ENCODE measurements at regions not wholly inside any gene's neighbourhood (a gene's known extent, or its start where the extent isn't known, plus 50 kb on each side); places are given as distances from the start of the nearest gene placed in this dataset.

- Mint-ChIP-seq H3K4me1 (no peaks in the 10 kb centered on the region), H3K9me3 (peaks cover 6 to 33% (median 21%) of the 10 kb centered on the region in 6 donors), H3K36me3 (peaks cover 0 to 7% (median 0%) of the 10 kb centered on the region in 3 donors), H3K27ac (no peak overlapping the region), H3K27me3 (ENCODE audit: low read depth in 3 of 3) (peaks cover 0 to 3% (median 3%) of the 10 kb centered on the region in 3 donors), H3K4me3 (no peak overlapping the region)
- no peak for DNase-seq
Measured at GRCh38 chr20:39347626-39348025, 385.5 kb downstream of the DHX35 start.

GRCh38 chr20:39342463-39342862 lies 380.3 kb downstream of the DHX35 start:
- Mint-ChIP-seq H3K4me1 (no peaks in the 10 kb centered on the region), H3K27me3 (ENCODE audit: low read depth in 3 of 3) (peaks cover 2 to 4% (median 4%) of the 10 kb centered on the region in 3 donors), H3K9me3 (peaks cover 0 to 7% (median 3%) of the 10 kb centered on the region in 6 donors), H3K4me3 (no peak overlapping the region), H3K27ac (no peak overlapping the region), H3K36me3 (peaks cover 0 to 4% (median 0%) of the 10 kb centered on the region in 3 donors)
- no peak for DNase-seq

- DNase-seq = no peak
- peaks cover 0 to 2% (median 0%) of the 10 kb centered on the region in 6 donors for H3K9me3 Mint-ChIP-seq
- no peak overlapping the region for H3K4me3 Mint-ChIP-seq
- H3K27me3 Mint-ChIP-seq (ENCODE audit: low read depth in 3 of 3) = peaks cover 4% of the 10 kb centered on the region in 3 donors
- peaks cover 0 to 4% (median 0%) of the 10 kb centered on the region in 3 donors for H3K36me3 Mint-ChIP-seq
- H3K4me1 Mint-ChIP-seq = no peaks in the 10 kb centered on the region
- no peak overlapping the region for H3K27ac Mint-ChIP-seq
Measured at GRCh38 chr20:39338469-39339376, 376.6 kb downstream of the DHX35 start.

- DNase-seq = no peak
- Mint-ChIP-seq H3K4me1 (no peaks in the 10 kb centered on the region), H3K27me3 (ENCODE audit: low read depth in 3 of 3) (peaks cover 0 to 5% (median 1%) of the 10 kb centered on the region in 3 donors), H3K36me3 (no peaks in the 10 kb centered on the region), H3K4me3 (no peak overlapping the region), H3K27ac (no peak overlapping the region), H3K9me3 (peaks cover 0 to 2% (median 0%) of the 10 kb centered on the region in 6 donors)
Measured at GRCh38 chr20:39333211-39333610, 371.1 kb downstream of the DHX35 start.

GRCh38 chr20:39328347-39328746 lies 366.2 kb downstream of the DHX35 start:
- Mint-ChIP-seq H3K36me3 (no peaks in the 10 kb centered on the region), H3K4me3 (no peak overlapping the region), H3K27ac (no peak overlapping the region), H3K27me3 (ENCODE audit: low read depth in 3 of 3) (peaks cover 0 to 5% (median 2%) of the 10 kb centered on the region in 3 donors), H3K4me1 (no peaks in the 10 kb centered on the region), H3K9me3 (peaks cover 0 to 2% (median 0%) of the 10 kb centered on the region in 6 donors)
- no peak for DNase-seq

- no peak for DNase-seq
- Mint-ChIP-seq H3K4me1 (no peaks in the 10 kb centered on the region), H3K27me3 (ENCODE audit: low read depth in 3 of 3) (peaks cover 0 to 5% (median 2%) of the 10 kb centered on the region in 3 donors), H3K9me3 (peaks cover 0 to 2% (median 0%) of the 10 kb centered on the region in 6 donors), H3K27ac (no peak overlapping the region), H3K36me3 (no peaks in the 10 kb centered on the region), H3K4me3 (no peak overlapping the region)
Measured at GRCh38 chr20:39326050-39326449, 363.9 kb downstream of the DHX35 start.

- peaks cover 0 to 1% (median 0%) of the 10 kb centered on the region in 3 donors for H3K27me3 Mint-ChIP-seq (ENCODE audit: low read depth in 3 of 3)
- H3K27ac Mint-ChIP-seq = no peak overlapping the region
- no peaks in the 10 kb centered on the region for H3K4me1 Mint-ChIP-seq
- no peaks in the 10 kb centered on the region for H3K36me3 Mint-ChIP-seq
- no peak for DNase-seq
- no peaks in the 10 kb centered on the region for H3K9me3 Mint-ChIP-seq
- no peak overlapping the region for H3K4me3 Mint-ChIP-seq
Measured at GRCh38 chr20:39318911-39319310, 356.8 kb downstream of the DHX35 start.

GRCh38 chr20:39312676-39313075 lies 350.5 kb downstream of the DHX35 start:
- no peak overlapping the region for H3K27ac Mint-ChIP-seq
- H3K9me3 Mint-ChIP-seq = no peaks in the 10 kb centered on the region
- peaks cover 0 to 4% (median 0%) of the 10 kb centered on the region in 3 donors for H3K36me3 Mint-ChIP-seq
- H3K27me3 Mint-ChIP-seq (ENCODE audit: low read depth in 3 of 3) = peaks cover 0 to 2% (median 1%) of the 10 kb centered on the region in 3 donors
- H3K4me1 Mint-ChIP-seq = peaks cover 0 to 1% of the 10 kb centered on the region in 2 donors
- H3K4me3 Mint-ChIP-seq = no peak overlapping the region
- no peak for DNase-seq

- H3K4me1 Mint-ChIP-seq = peaks cover 0 to 1% of the 10 kb centered on the region in 2 donors
Measured at GRCh38 chr20:39311851-39312506, 349.8 kb downstream of the DHX35 start.

GRCh38 chr20:39310363-39310995 lies 348.3 kb downstream of the DHX35 start:
- DNase-seq = no peak
- Mint-ChIP-seq H3K9me3 (no peaks in the 10 kb centered on the region), H3K36me3 (peaks cover 0 to 9% (median 0%) of the 10 kb centered on the region in 3 donors), H3K27ac (no peak overlapping the region), H3K4me3 (no peak overlapping the region), H3K4me1 (peaks cover 0 to 1% of the 10 kb centered on the region in 2 donors), H3K27me3 (ENCODE audit: low read depth in 3 of 3) (peaks cover 0 to 2% (median 1%) of the 10 kb centered on the region in 3 donors)

More at GRCh38 chr20:39311851-39312506, 349.8 kb downstream of the DHX35 start:
- Mint-ChIP-seq H3K4me3 (no peak overlapping the region), H3K36me3 (peaks cover 0 to 9% (median 0%) of the 10 kb centered on the region in 3 donors), H3K27ac (no peak overlapping the region), H3K9me3 (no peaks in the 10 kb centered on the region), H3K27me3 (ENCODE audit: low read depth in 3 of 3) (peaks cover 0 to 2% (median 1%) of the 10 kb centered on the region in 3 donors)
- DNase-seq = no peak

- H3K27ac Mint-ChIP-seq = no peak overlapping the region
- H3K36me3 Mint-ChIP-seq = peaks cover 0 to 9% (median 0%) of the 10 kb centered on the region in 3 donors
- no peak overlapping the region for H3K4me3 Mint-ChIP-seq
- no peaks in the 10 kb centered on the region for H3K9me3 Mint-ChIP-seq
- H3K4me1 Mint-ChIP-seq = peaks cover 0 to 1% of the 10 kb centered on the region in 2 donors
- peaks cover 0 to 2% (median 0%) of the 10 kb centered on the region in 3 donors for H3K27me3 Mint-ChIP-seq (ENCODE audit: low read depth in 3 of 3)
- no peak for DNase-seq
Measured at GRCh38 chr20:39309458-39309857, 347.3 kb downstream of the DHX35 start.

GRCh38 chr20:39302312-39302711 lies 340.2 kb downstream of the DHX35 start:
- Mint-ChIP-seq H3K4me3 (no peak overlapping the region), H3K36me3 (peaks cover 0 to 1% (median 0%) of the 10 kb centered on the region in 3 donors), H3K4me1 (no peaks in the 10 kb centered on the region), H3K27me3 (ENCODE audit: low read depth in 3 of 3) (peaks cover 0 to 3% (median 2%) of the 10 kb centered on the region in 3 donors), H3K27ac (no peak overlapping the region), H3K9me3 (no peaks in the 10 kb centered on the region)
- DNase-seq = no peak

- Mint-ChIP-seq H3K27ac (no peak overlapping the region), H3K4me3 (no peak overlapping the region)
- no peak for DNase-seq
Measured at GRCh38 chr20:39299783-39300182, 337.6 kb downstream of the DHX35 start.

More at GRCh38 chr20:39299783-39300182, 337.6 kb downstream of the DHX35 start:
- Mint-ChIP-seq H3K27me3 (ENCODE audit: low read depth in 3 of 3) (peaks cover 0 to 3% (median 2%) of the 10 kb centered on the region in 3 donors), H3K36me3 (no peaks in the 10 kb centered on the region), H3K4me1 (no peaks in the 10 kb centered on the region), H3K9me3 (no peaks in the 10 kb centered on the region)
